ENCODE measurements at regions not wholly inside any gene's neighbourhood (a gene's known extent, or its start where the extent isn't known, plus 50 kb on each side); places are given as distances from the start of the nearest gene placed in this dataset.

- TF ChIP-seq CTCF (IDR thresholded peaks at IDR 0.05) (no peak), POLR2A (IDR thresholded peaks at IDR 0.05) (no peak), POLR2AphosphoS5 (IDR thresholded peaks at IDR 0.05; ENCODE audit: insufficient read depth in 1 of 2, low read depth in 1 of 2) (no peak)
Observed at GRCh38 chr6:104109806-104110205, 749.9 kb downstream of the HACE1 start.
